Fibroblast of the conjunctiva (primary cell): ENCODE measurements at regions not wholly inside any gene's neighbourhood (a gene's known extent, or its start where the extent isn't known, plus 50 kb on each side); places are given as distances from the start of the nearest gene placed in this dataset.
"Not testable (repeated sequence)": the region's sequence is repeated elsewhere in the genome, so short reads cannot be mapped to it uniquely, and the experiment has no call there.

Source experiments
- DNase-seq: peaks from one replicate; pipeline ENCODE4 v3.0.0-alpha.2; 2010; ENCODE audit warnings: low read depth

- DNase-seq, result peak; percentile 9
These were observed 1920.6 kb downstream of the ARAP2 start for GRCh38 chr4:34323549-34324320.

- DNase-seq, result no peak
These were observed 1915.4 kb downstream of the ARAP2 start for GRCh38 chr4:34328939-34329338.

GRCh38 chr4:34335156-34335555, 1909.2 kb downstream of the ARAP2 start:
- not testable (repeated sequence) for DNase-seq

- DNase-seq, result not testable (repeated sequence)
These were observed 1908.8 kb downstream of the ARAP2 start for GRCh38 chr4:34335556-34335955.

- no peak for DNase-seq
These were observed 1881.7 kb downstream of the ARAP2 start for GRCh38 chr4:34362654-34363053.

GRCh38 chr4:34363842-34364241, 1880.5 kb downstream of the ARAP2 start:
- DNase-seq, result no peak

- no peak for DNase-seq
These were observed 1878.4 kb downstream of the ARAP2 start for GRCh38 chr4:34365946-34366345.

- no peak for DNase-seq
These were observed 1872.6 kb downstream of the ARAP2 start for GRCh38 chr4:34371676-34372075.

- no peak for DNase-seq
These were observed 1871.5 kb downstream of the ARAP2 start for GRCh38 chr4:34372815-34373214.

GRCh38 chr4:34373456-34373855, 1870.9 kb downstream of the ARAP2 start:
- DNase-seq, result no peak

- no peak for DNase-seq
These were observed 1832.1 kb downstream of the ARAP2 start for GRCh38 chr4:34412233-34412632.

GRCh38 chr4:34412911-34413310, 1831.4 kb downstream of the ARAP2 start:
- DNase-seq, result no peak

GRCh38 chr4:34417160-34417559, 1827.2 kb downstream of the ARAP2 start:
- DNase-seq, result no peak

- no peak for DNase-seq
These were observed 1824.4 kb downstream of the ARAP2 start for GRCh38 chr4:34419871-34420270.

- peak; percentile 37 for DNase-seq
These were observed 1821.7 kb downstream of the ARAP2 start for GRCh38 chr4:34422472-34423175.

GRCh38 chr4:34432706-34433105, 1811.6 kb downstream of the ARAP2 start:
- DNase-seq, result no peak

GRCh38 chr4:34434377-34434776, 1809.9 kb downstream of the ARAP2 start:
- not testable (repeated sequence) for DNase-seq

GRCh38 chr4:34464196-34464595, 1780.1 kb downstream of the ARAP2 start:
- DNase-seq, result no peak

- DNase-seq, result no peak
These were observed 1777.9 kb downstream of the ARAP2 start for GRCh38 chr4:34466411-34466810.

GRCh38 chr4:34469516-34469915, 1774.8 kb downstream of the ARAP2 start:
- no peak for DNase-seq

- DNase-seq, result no peak
These were observed 1759.1 kb downstream of the ARAP2 start for GRCh38 chr4:34485252-34485651.

GRCh38 chr4:34486461-34487363, 1757.6 kb downstream of the ARAP2 start:
- no peak for DNase-seq
